IMR-90 (cell line): ENCODE measurements at regions not wholly inside any gene's neighbourhood (a gene's known extent, or its start where the extent isn't known, plus 50 kb on each side); places are given as distances from the start of the nearest gene placed in this dataset.

Experiments used
- CEBPB ChIP-seq: IDR thresholded peaks from 2 replicates; pipeline ENCODE4 v1.6.1; 2012; ENCODE audit warnings: low read depth, low read length, improper control_type of control experiment
- CTCF ChIP-seq: conservative IDR thresholded peaks from 2 replicates; pipeline ENCODE4 v1.5.1; 2012; ENCODE audit warnings: mild to moderate bottlenecking, low read depth, low read length, improper control_type of control experiment
- FOS ChIP-seq: fragments of 150-350 bp; IDR thresholded peaks from 2 replicates; pipeline ENCODE4 v1.6.1; 2016; ENCODE audit warnings: low read depth, low read length
- MAFK ChIP-seq: IDR thresholded peaks from 2 replicates; pipeline ENCODE4 v1.6.1; 2012; ENCODE audit warnings: low read depth, low read length, improper control_type of control experiment
- MXI1 ChIP-seq: IDR thresholded peaks from 2 replicates; pipeline ENCODE4 v1.6.1; 2012; ENCODE audit warnings: low read depth, mild to moderate bottlenecking, low read length, moderate library complexity, borderline replicate concordance
- POLR2A ChIP-seq: IDR thresholded peaks from 2 replicates; pipeline ENCODE4 v1.6.1; 2012; ENCODE audit warnings: mild to moderate bottlenecking, low read depth, low read length
- RCOR1 ChIP-seq: IDR thresholded peaks from 2 replicates; pipeline ENCODE4 v1.6.1; 2012; ENCODE audit warnings: mild to moderate bottlenecking, low read length, improper control_type of control experiment; ENCODE audit not compliant: insufficient replicate concordance
- RFX5 ChIP-seq: IDR thresholded peaks from 2 replicates; pipeline ENCODE4 v1.8.0; 2012; ENCODE audit warnings: low read depth, mild to moderate bottlenecking, low read length, moderate library complexity
- SMC3 ChIP-seq: fragments of 150-350 bp; IDR thresholded peaks from 2 replicates; pipeline ENCODE4 v1.6.1; 2016; ENCODE audit warnings: low read depth, mild to moderate bottlenecking, antibody characterized with exemption, low read length, moderate library complexity
- USF2 ChIP-seq: fragments of 150-350 bp; IDR thresholded peaks from 2 replicates; pipeline ENCODE4 v1.6.1; 2017; ENCODE audit warnings: mild to moderate bottlenecking, antibody characterized with exemption, low read length, low read depth
- TF ChIP-seq, protein P1 (sequence below): fragments of 150-350 bp; IDR thresholded peaks from 2 replicates; pipeline ENCODE4 v1.6.1; 2016; ENCODE audit warnings: low read depth, mild to moderate bottlenecking, low read length, moderate library complexity, borderline replicate concordance

- TF ChIP-seq CTCF (no peak), POLR2A (no peak), RCOR1 (no peak), RFX5 (no peak), FOS (no peak), MXI1 (no peak), MAFK (peak; percentile 61), USF2 (no peak), CEBPB (no peak), SMC3 (no peak)
- TF ChIP-seq, protein P1, sequence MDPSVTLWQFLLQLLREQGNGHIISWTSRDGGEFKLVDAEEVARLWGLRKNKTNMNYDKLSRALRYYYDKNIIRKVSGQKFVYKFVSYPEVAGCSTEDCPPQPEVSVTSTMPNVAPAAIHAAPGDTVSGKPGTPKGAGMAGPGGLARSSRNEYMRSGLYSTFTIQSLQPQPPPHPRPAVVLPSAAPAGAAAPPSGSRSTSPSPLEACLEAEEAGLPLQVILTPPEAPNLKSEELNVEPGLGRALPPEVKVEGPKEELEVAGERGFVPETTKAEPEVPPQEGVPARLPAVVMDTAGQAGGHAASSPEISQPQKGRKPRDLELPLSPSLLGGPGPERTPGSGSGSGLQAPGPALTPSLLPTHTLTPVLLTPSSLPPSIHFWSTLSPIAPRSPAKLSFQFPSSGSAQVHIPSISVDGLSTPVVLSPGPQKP = no peak
These were observed 263.0 kb downstream of the LPIN1 start for GRCh38 chr2:12009323-12009905.
